GM12878 (cell line): ENCODE measurements at regions not wholly inside any gene's neighbourhood (a gene's known extent, or its start where the extent isn't known, plus 50 kb on each side); places are given as distances from the start of the nearest gene placed in this dataset.

Experiments
- ATAC-seq: fragments of 200-7000 bp; cut with Tn5 transposase; 3 replicates; pipeline ENCODE4 v1.9.1; 2020; ENCODE audit warnings: mild to moderate bottlenecking, moderate library complexity
- BruUV-seq: library from RNA; stranded (reverse); fragments of 400-500 nt; replicated peaks from 2 replicates; lab custom pipeline; 2021; lab: Mats Ljungman, UMichigan
- CTCF ChIA-PET: fragments of 300-600 bp; sonication (Branson Sonifier 250); formaldehyde crosslinking; extraction: SDS; loops from one replicate; lab custom pipeline; 2021; ENCODE audit warnings: inconsistent platforms; lab: Yijun Ruan, JAX
- POLR2A ChIA-PET: fragments of 350-600 bp; formaldehyde crosslinking; extraction: SDS; loops from one replicate; lab custom pipeline; 2021; ENCODE audit warnings: inconsistent platforms; lab: Charles Lee
- RAD21 ChIA-PET: fragments of 300-600 bp; sonication (Branson Sonifier 250); formaldehyde crosslinking; loops from one replicate; lab custom pipeline; 2023; ENCODE audit warnings: antibody characterized with exemption; ENCODE audit not compliant: unreplicated experiment; lab: Charles Lee
- SMC1A ChIA-PET: fragments of 300-600 bp; sonication (Branson Sonifier 250); formaldehyde crosslinking; loops from one replicate; lab custom pipeline; 2023; ENCODE audit not compliant: unreplicated experiment, uncharacterized antibody; lab: Charles Lee
- DNase-seq: peaks from one replicate; pipeline ENCODE4 v3.0.0-alpha.2; 2011; ENCODE audit warnings: low read depth, low spot score
- FAIRE-seq: peaks from 3 replicates; lab custom pipeline; 2011; peaks lifted over from hg19 to GRCh38; lab: Jason Lieb, UNC
- H2AFZ ChIP-seq: 2 replicates; pipeline ENCODE4 v1.6.0; 2011; ENCODE audit warnings: low read depth, low read length, control low read depth; ENCODE audit not compliant: control insufficient read depth
- H3K27ac ChIP-seq: 2 replicates; pipeline ENCODE4 v1.5.1; 2011; ENCODE audit warnings: control low read depth; ENCODE audit not compliant: control insufficient read depth, insufficient read depth
- H3K27me3 ChIP-seq, 2 experiments: replicated peaks in 1 of 2; 2 replicates each; pipeline versions ENCODE4 v1.6.0 to v1.6.1; 2011; ENCODE audit warnings: low read length in 1 of 2; ENCODE audit not compliant: control insufficient read depth in 2 of 2, insufficient read depth in 2 of 2
- H3K36me3 ChIP-seq, 2 experiments: 2 replicates each; pipeline ENCODE4 v1.5.1; 2011; ENCODE audit warnings: low read length in 1 of 2; ENCODE audit not compliant: control insufficient read depth in 2 of 2, insufficient read depth in 2 of 2
- H3K4me1 ChIP-seq: 2 replicates; pipeline ENCODE4 v1.6.1; 2011; ENCODE audit warnings: mild to moderate bottlenecking, low read length, moderate library complexity, mixed read lengths; ENCODE audit not compliant: control insufficient read depth, insufficient read depth
- H3K4me2 ChIP-seq: 2 replicates; pipeline ENCODE4 v1.6.0; 2011; ENCODE audit warnings: control low read depth; ENCODE audit not compliant: control insufficient read depth, insufficient read depth
- H3K4me3 ChIP-seq: fragments of 200-600 bp; sonication (generic); 2 replicates; pipeline ENCODE4 v1.5.1; 2016
- H3K79me2 ChIP-seq: 2 replicates; pipeline ENCODE4 v1.6.0; 2011; ENCODE audit warnings: low read length; ENCODE audit not compliant: control insufficient read depth, insufficient read depth
- H3K9ac ChIP-seq: 2 replicates; pipeline ENCODE4 v1.8.0; 2011; ENCODE audit warnings: low read length, control low read depth, mixed read lengths; ENCODE audit not compliant: control insufficient read depth, insufficient read depth
- H3K9me3 ChIP-seq: replicated peaks from 3 replicates; pipeline ENCODE4 v1.5.1; 2011; ENCODE audit warnings: mild to moderate bottlenecking, low read length; ENCODE audit not compliant: control insufficient read depth, insufficient read depth
- H4K20me1 ChIP-seq: 2 replicates; pipeline ENCODE4 v1.6.0; 2011; ENCODE audit not compliant: control insufficient read depth, insufficient read depth
- ASH2L ChIP-seq: fragments of 300-600, 200-600 bp; sonication (generic); IDR thresholded peaks from 2 replicates; pipeline ENCODE4 v1.6.1; 2017; ENCODE audit warnings: low read depth, mild to moderate bottlenecking, borderline replicate concordance
- ATF7 ChIP-seq: fragments of 450-650 bp; IDR thresholded peaks from 2 replicates; pipeline ENCODE4 v1.6.1; 2016; ENCODE audit warnings: low read depth, mild to moderate bottlenecking
- BCL11A ChIP-seq: IDR thresholded peaks from 2 replicates; pipeline ENCODE4 v1.6.1; 2011; ENCODE audit warnings: low read depth, low read length
- EGR1 ChIP-seq, 2 experiments: IDR thresholded peaks; 1 replicate in 1 of 2; 2 replicates in 1 of 2; pipeline ENCODE4 v1.6.1; 2011 to 2012; ENCODE audit warnings: low read depth in 2 of 2, low read length in 2 of 2, borderline replicate concordance in 1 of 2, mild to moderate bottlenecking in 1 of 2, moderate library complexity in 1 of 2
- FOXK2 ChIP-seq: fragments of 450-650 bp; IDR thresholded peaks from 2 replicates; pipeline ENCODE4 v1.6.1; 2017; ENCODE audit warnings: mild to moderate bottlenecking, moderate library complexity
- GABPA ChIP-seq: IDR thresholded peaks from 2 replicates; pipeline ENCODE4 v1.6.1; 2014; ENCODE audit warnings: antibody characterized with exemption, low read depth, mild to moderate bottlenecking, inconsistent platforms
- GATAD2B ChIP-seq: fragments of 450-650 bp; conservative IDR thresholded peaks from 2 replicates; pipeline ENCODE4 v1.6.1; 2017; ENCODE audit warnings: low read depth, mild to moderate bottlenecking, moderate library complexity
- HDAC6 ChIP-seq: fragments of 200-600 bp; sonication (generic); IDR thresholded peaks from one replicate; pipeline ENCODE4 v1.8.0; 2017; ENCODE audit warnings: antibody characterized with exemption; ENCODE audit not compliant: unreplicated experiment
- KDM1A ChIP-seq: fragments of 200-600 bp; sonication (generic); IDR thresholded peaks from 2 replicates; pipeline ENCODE4 v1.6.1; 2016; ENCODE audit warnings: borderline replicate concordance
- MEF2A ChIP-seq: IDR thresholded peaks from 2 replicates; pipeline ENCODE4 v1.6.1; 2011; ENCODE audit warnings: low read depth, mild to moderate bottlenecking, low read length, moderate library complexity; ENCODE audit not compliant: insufficient read depth
- NFXL1 ChIP-seq: fragments of 450-650 bp; IDR thresholded peaks from 2 replicates; pipeline ENCODE4 v1.6.1; 2017; ENCODE audit warnings: antibody characterized with exemption, mild to moderate bottlenecking, borderline replicate concordance
- PML ChIP-seq: IDR thresholded peaks from 2 replicates; pipeline ENCODE4 v1.6.1; 2012; ENCODE audit warnings: low read length, inconsistent platforms
- SMC3 ChIP-seq: IDR thresholded peaks from 2 replicates; pipeline ENCODE4 v1.6.1; 2011; ENCODE audit warnings: low read length, improper control_type of control experiment, borderline replicate concordance
- STAT3 ChIP-seq: IDR thresholded peaks from 2 replicates; pipeline ENCODE4 v1.6.1; 2011; ENCODE audit warnings: low read depth, low read length, improper control_type of control experiment
- SUPT20H ChIP-seq: IDR thresholded peaks from 2 replicates; pipeline ENCODE4 v1.6.1; 2011; ENCODE audit warnings: low read depth, mild to moderate bottlenecking, low read length, moderate library complexity, borderline replicate concordance; ENCODE audit not compliant: control insufficient read depth
- TCF7 ChIP-seq: IDR thresholded peaks from 2 replicates; pipeline ENCODE4 v1.6.1; 2014; ENCODE audit warnings: antibody characterized with exemption, borderline replicate concordance
- WGBS: methylation state at CpG from one replicate; pipeline ENCODE4 v1.1.6; 2016; ENCODE audit warnings: low lambda C conversion rate; ENCODE audit not compliant: insufficient replicate concordance, insufficient coverage; ENCODE audit errors: missing lambda C conversion rate; 5-methylcytosine and 5-hydroxymethylcytosine counted together
- in situ Hi-C: fragments of 300-500 bp; cut with MboI; formaldehyde crosslinking; loops from 9 replicates; pipeline ENCODE4 v1.14.3; 2018; ENCODE audit warnings: mixed read lengths
- intact Hi-C: fragments of 100-400 bp; cut with micrococcal nuclease; formaldehyde crosslinking; loops from one replicate; pipeline ENCODE4 v1.14.2; 2022; ENCODE audit not compliant: unreplicated experiment
- TF ChIP-seq, protein P1 (sequence below): fragments of 450-650 bp; formaldehyde crosslinking; IDR thresholded peaks from 2 replicates; pipeline ENCODE4 v1.4.0; 2020; ENCODE audit warnings: mild to moderate bottlenecking, moderate library complexity

DNA sequence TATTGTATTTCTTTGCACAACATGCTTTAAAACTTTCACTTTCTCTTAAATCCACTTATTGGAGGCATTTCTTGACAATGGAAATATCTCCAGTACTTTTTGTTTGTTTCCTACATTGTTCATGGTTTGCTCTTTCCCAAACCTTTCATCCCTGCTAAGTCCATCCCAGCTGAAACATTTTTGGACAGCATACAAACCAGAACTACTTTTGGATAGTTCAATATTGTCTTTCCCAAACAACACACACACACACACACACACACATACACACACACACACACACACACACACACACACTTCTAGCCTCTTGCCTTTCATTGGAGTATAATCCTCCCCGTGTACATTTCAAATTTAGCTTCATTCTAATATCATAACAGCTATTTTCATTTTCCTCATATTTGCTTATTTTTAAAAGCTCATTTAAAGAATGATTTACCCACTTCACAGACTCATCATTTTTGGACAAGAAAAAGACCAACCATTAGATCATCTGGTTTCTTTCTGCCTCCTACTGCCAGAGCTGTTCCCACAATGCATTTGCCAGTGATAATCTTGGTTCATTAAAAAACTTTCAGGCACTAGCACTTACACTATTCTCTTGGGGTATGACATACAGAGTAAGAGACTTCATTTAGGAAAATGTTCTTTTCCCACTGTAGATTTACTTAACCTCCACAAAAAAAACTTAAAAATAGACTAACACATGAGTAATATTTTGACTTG, 248.1 kb downstream of the CD109 start:
- Histone ChIP-seq H3K4me2 (no peak overlapping the region), H3K9me3 (no peaks in the 10 kb centered on the region), H2AFZ (no peak overlapping the region), H3K79me2 (no peaks in the 10 kb centered on the region), H3K4me1 (no peaks in the 10 kb centered on the region), H3K36me3 (no peaks in the 10 kb centered on the region), H3K27ac (no peak overlapping the region), H3K9ac (no peak overlapping the region), H4K20me1 (no peaks in the 10 kb centered on the region), H3K4me3 (no peak overlapping the region), H3K27me3 (no peaks in the 10 kb centered on the region)
- WGBS = 8% methylated on average over 1 of the region's 1 CpG
- ChIA-PET RAD21 (no interaction called here), POLR2A (no interaction called here), SMC1A (no interaction called here), CTCF (no interaction called here)
- FAIRE-seq (no peak), DNase-seq (no peak), ATAC-seq (no peak)
- no peak for TF ChIP-seq PML
- TF ChIP-seq KDM1A = no peak
- TF ChIP-seq ATF7 = no peak
- TF ChIP-seq ASH2L = no peak
- TF ChIP-seq FOXK2 = no peak
- in situ Hi-C loops = no loop called here
- no TSS peak for BruUV-seq
- intact Hi-C loops = no loop called here

DNA sequence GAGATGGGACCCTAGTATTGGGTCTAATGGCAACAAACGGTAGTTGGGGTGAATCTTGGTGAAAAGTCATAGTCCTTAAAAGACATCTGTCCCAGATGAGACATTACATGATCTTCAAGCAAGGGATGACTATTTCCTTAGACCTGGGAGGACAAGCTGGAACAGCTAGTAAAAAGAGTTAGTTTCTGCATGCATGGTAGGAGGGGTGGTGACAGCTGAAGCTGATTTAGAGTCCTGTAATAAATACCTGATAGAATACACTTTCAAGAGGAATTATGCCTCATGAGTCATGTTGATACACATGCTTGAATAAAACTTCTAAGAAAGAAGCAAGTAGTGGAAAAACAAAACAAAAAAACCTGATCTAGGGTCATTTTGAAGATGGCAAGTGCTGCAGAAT, 247.4 kb downstream of the CD109 start:
- H3K27ac ChIP-seq = no peak overlapping the region
- CTCF ChIA-PET = no interaction called here
- no peaks in the 10 kb centered on the region for H3K36me3 ChIP-seq
- BruUV-seq = no TSS peak
- no peak overlapping the region for H3K9ac ChIP-seq
- POLR2A ChIA-PET = no interaction called here
- H3K79me2 ChIP-seq = no peaks in the 10 kb centered on the region
- no peak overlapping the region for H3K4me3 ChIP-seq
- H2AFZ ChIP-seq = no peak overlapping the region
- H3K27me3 ChIP-seq = no peaks in the 10 kb centered on the region
- SMC1A ChIA-PET = no interaction called here
- FAIRE-seq = no peak
- no peaks in the 10 kb centered on the region for H4K20me1 ChIP-seq
- no peak for DNase-seq
- no peak for ATAC-seq
- no peaks in the 10 kb centered on the region for H3K4me1 ChIP-seq
- RAD21 ChIA-PET = no interaction called here
- intact Hi-C loops (no loop called here), in situ Hi-C loops (no loop called here)
- WGBS = 12% methylated on average over 1 of the region's 1 CpG
- no peak overlapping the region for H3K4me2 ChIP-seq
- no peaks in the 10 kb centered on the region for H3K9me3 ChIP-seq
- TF ChIP-seq MEF2A (no peak), TCF7 (no peak), HDAC6 (no peak), EGR1 (IDR thresholded peaks at IDR 0.05; ENCODE audit: borderline replicate concordance in 1 of 2, low read depth in 2 of 2, low read length in 2 of 2) (no peak), SUPT20H (no peak), STAT3 (no peak), BCL11A (no peak), NFXL1 (no peak), GABPA (no peak), GATAD2B (no peak), ATF7 (no peak), SMC3 (no peak)
- TF ChIP-seq, protein P1, sequence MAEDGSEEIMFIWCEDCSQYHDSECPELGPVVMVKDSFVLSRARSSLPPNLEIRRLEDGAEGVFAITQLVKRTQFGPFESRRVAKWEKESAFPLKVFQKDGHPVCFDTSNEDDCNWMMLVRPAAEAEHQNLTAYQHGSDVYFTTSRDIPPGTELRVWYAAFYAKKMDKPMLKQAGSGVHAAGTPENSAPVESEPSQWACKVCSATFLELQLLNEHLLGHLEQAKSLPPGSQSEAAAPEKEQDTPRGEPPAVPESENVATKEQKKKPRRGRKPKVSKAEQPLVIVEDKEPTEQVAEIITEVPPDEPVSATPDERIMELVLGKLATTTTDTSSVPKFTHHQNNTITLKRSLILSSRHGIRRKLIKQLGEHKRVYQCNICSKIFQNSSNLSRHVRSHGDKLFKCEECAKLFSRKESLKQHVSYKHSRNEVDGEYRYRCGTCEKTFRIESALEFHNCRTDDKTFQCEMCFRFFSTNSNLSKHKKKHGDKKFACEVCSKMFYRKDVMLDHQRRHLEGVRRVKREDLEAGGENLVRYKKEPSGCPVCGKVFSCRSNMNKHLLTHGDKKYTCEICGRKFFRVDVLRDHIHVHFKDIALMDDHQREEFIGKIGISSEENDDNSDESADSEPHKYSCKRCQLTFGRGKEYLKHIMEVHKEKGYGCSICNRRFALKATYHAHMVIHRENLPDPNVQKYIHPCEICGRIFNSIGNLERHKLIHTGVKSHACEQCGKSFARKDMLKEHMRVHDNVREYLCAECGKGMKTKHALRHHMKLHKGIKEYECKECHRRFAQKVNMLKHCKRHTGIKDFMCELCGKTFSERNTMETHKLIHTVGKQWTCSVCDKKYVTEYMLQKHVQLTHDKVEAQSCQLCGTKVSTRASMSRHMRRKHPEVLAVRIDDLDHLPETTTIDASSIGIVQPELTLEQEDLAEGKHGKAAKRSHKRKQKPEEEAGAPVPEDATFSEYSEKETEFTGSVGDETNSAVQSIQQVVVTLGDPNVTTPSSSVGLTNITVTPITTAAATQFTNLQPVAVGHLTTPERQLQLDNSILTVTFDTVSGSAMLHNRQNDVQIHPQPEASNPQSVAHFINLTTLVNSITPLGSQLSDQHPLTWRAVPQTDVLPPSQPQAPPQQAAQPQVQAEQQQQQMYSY (CRISPR knock-in tag) = no peak
